ENCODE measurements at regions not wholly inside any gene's neighbourhood (a gene's known extent, or its start where the extent isn't known, plus 50 kb on each side); places are given as distances from the start of the nearest gene placed in this dataset.
"Not testable (repeated sequence)": the region's sequence is repeated elsewhere in the genome, so short reads cannot be mapped to it uniquely, and the experiment has no call there.

- no peak for DNase-seq
Measured at GRCh38 chr2:175401956-175402469, 220.5 kb upstream of the ATP5MC3 start.

GRCh38 chr2:175400975-175401374 lies 219.5 kb upstream of the ATP5MC3 start:
- no peak for DNase-seq

GRCh38 chr2:175399326-175399725 lies 217.8 kb upstream of the ATP5MC3 start:
- DNase-seq: no peak

- no peak for DNase-seq
Measured at GRCh38 chr2:175398848-175399247, 217.3 kb upstream of the ATP5MC3 start.

GRCh38 chr2:175396696-175397095 lies 215.2 kb upstream of the ATP5MC3 start:
- no peak for DNase-seq

GRCh38 chr2:175393851-175394250 lies 212.3 kb upstream of the ATP5MC3 start:
- no peak for DNase-seq

GRCh38 chr2:175383286-175383685 lies 201.8 kb upstream of the ATP5MC3 start:
- DNase-seq: no peak

- DNase-seq: no peak
Measured at GRCh38 chr2:175373729-175374128, 192.2 kb upstream of the ATP5MC3 start.

GRCh38 chr2:175372704-175373701 lies 191.5 kb upstream of the ATP5MC3 start:
- no peak for DNase-seq

GRCh38 chr2:175371378-175371777 lies 189.9 kb upstream of the ATP5MC3 start:
- DNase-seq: no peak

- no peak for DNase-seq
Measured at GRCh38 chr2:175366815-175367214, 185.3 kb upstream of the ATP5MC3 start.

GRCh38 chr2:175363699-175364098 lies 182.2 kb upstream of the ATP5MC3 start:
- DNase-seq: no peak

- no peak for DNase-seq
Measured at GRCh38 chr2:175362331-175362730, 180.8 kb upstream of the ATP5MC3 start.

GRCh38 chr2:175359710-175360109 lies 178.2 kb upstream of the ATP5MC3 start:
- no peak for DNase-seq

GRCh38 chr2:175356901-175357300 lies 175.4 kb upstream of the ATP5MC3 start:
- DNase-seq: no peak

GRCh38 chr2:175355246-175355645 lies 173.7 kb upstream of the ATP5MC3 start:
- no peak for DNase-seq

- no peak for DNase-seq
Measured at GRCh38 chr2:175353275-175353674, 171.8 kb upstream of the ATP5MC3 start.

- no peak for DNase-seq
Measured at GRCh38 chr2:175351512-175351911, 170.0 kb upstream of the ATP5MC3 start.

GRCh38 chr2:175350105-175350504 lies 168.6 kb upstream of the ATP5MC3 start:
- DNase-seq: no peak

GRCh38 chr2:175342085-175342484 lies 160.6 kb upstream of the ATP5MC3 start:
- no peak for DNase-seq

- no peak for DNase-seq
Measured at GRCh38 chr2:175330195-175330594, 148.7 kb upstream of the ATP5MC3 start.

GRCh38 chr2:175326801-175327200 lies 145.3 kb upstream of the ATP5MC3 start:
- DNase-seq: no peak

GRCh38 chr2:175326164-175326563 lies 144.7 kb upstream of the ATP5MC3 start:
- not testable (repeated sequence) for DNase-seq

- DNase-seq: no peak
Measured at GRCh38 chr2:175323162-175323561, 141.7 kb upstream of the ATP5MC3 start.
